GM12864 (cell line): ENCODE measurements at regions not wholly inside any gene's neighbourhood (a gene's known extent, or its start where the extent isn't known, plus 50 kb on each side); places are given as distances from the start of the nearest gene placed in this dataset.

ENCODE experiments used
- DNase-seq: peaks from one replicate; pipeline ENCODE4 v3.0.0-alpha.2; 2011; ENCODE audit warnings: low read depth
- H3K4me3 ChIP-seq: 2 replicates; pipeline ENCODE4 v1.5.1; 2011; ENCODE audit warnings: mild to moderate bottlenecking, low read depth, low read length, control low read depth
- TF ChIP-seq, protein P1 (sequence below): IDR thresholded peaks from 2 replicates; pipeline ENCODE4 v1.5.1; 2011; ENCODE audit warnings: low read depth, mild to moderate bottlenecking, moderate library complexity, low read length, control low read depth, inconsistent platforms; ENCODE audit errors: missing control alignments

DNA sequence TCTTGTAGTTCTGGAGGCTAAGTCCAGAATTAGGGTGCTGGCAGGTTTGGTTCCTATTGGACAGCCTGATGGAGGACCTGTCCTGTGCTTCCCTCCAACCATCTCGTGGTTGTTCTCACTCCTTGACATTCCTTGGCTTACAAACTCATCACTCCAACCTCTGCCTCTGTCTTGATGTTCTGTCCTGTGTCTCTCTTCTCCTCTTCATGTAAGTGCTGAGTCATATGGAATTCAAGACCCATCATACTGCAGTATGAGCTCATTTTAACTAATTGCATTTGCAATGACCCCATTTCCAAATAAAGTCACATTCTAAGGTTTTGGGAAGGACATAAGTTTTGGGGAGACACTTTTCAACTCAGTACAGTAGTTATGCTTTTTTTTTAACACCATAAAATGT lies 374.7 kb downstream of the TRIB2 start:
- TF ChIP-seq, protein P1, sequence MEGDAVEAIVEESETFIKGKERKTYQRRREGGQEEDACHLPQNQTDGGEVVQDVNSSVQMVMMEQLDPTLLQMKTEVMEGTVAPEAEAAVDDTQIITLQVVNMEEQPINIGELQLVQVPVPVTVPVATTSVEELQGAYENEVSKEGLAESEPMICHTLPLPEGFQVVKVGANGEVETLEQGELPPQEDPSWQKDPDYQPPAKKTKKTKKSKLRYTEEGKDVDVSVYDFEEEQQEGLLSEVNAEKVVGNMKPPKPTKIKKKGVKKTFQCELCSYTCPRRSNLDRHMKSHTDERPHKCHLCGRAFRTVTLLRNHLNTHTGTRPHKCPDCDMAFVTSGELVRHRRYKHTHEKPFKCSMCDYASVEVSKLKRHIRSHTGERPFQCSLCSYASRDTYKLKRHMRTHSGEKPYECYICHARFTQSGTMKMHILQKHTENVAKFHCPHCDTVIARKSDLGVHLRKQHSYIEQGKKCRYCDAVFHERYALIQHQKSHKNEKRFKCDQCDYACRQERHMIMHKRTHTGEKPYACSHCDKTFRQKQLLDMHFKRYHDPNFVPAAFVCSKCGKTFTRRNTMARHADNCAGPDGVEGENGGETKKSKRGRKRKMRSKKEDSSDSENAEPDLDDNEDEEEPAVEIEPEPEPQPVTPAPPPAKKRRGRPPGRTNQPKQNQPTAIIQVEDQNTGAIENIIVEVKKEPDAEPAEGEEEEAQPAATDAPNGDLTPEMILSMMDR = no peak
- H3K4me3 ChIP-seq = no peak overlapping the region
- DNase-seq = no peak

DNA sequence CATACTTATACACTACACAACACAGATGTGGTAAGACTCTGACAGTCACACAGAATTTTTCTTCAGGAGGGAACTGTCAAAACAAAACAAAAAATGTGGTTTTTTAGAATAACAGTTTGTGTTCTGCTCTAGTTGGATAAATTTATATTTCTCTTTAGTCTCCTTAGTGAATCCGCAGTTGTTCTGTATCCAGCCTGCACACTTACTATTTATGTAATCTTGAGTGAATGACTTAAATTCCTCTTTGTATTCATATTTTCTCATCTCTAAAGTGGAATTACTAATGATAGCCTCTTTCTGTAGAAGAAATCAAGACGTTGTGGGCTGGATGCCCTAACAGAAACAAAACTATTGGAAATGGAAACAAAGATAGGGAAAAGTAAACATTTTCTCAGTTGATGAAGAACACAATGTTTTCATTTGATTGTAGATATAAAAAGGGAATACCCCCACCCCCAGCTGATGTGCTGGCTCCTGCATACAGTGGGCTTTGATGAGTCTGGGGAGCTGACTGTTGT lies 375.2 kb downstream of the TRIB2 start:
- no peak overlapping the region for H3K4me3 ChIP-seq
- DNase-seq = no peak
- TF ChIP-seq, protein P1 = no peak

DNA sequence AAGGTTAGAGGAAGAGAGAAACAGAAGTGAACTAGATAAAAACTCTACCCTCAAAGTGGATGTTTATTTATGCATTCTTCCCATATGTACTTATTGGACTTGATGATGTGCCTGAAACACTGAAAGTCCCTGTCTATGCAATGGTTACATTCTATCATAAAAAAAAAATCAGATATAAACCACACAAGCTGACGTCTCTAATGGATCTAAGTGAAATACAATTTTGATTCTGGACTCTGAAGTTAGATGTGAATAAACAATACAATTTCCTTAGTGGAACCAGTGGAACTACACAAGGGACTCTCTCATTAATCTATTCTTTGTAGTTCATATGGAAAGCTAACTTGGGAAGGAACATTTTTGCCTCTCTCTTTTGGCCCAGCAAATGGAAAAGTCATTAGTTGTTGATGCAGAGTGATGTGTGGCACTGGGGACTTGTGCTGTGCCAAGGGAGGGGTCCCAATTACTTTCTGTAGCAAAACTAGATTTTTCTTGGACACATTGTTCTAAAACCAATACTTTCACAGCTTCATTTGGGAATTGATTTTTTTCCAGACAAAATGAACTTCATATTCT lies 376.8 kb downstream of the TRIB2 start:
- no peak for DNase-seq
- no peak overlapping the region for H3K4me3 ChIP-seq
- TF ChIP-seq, protein P1 = no peak

DNA sequence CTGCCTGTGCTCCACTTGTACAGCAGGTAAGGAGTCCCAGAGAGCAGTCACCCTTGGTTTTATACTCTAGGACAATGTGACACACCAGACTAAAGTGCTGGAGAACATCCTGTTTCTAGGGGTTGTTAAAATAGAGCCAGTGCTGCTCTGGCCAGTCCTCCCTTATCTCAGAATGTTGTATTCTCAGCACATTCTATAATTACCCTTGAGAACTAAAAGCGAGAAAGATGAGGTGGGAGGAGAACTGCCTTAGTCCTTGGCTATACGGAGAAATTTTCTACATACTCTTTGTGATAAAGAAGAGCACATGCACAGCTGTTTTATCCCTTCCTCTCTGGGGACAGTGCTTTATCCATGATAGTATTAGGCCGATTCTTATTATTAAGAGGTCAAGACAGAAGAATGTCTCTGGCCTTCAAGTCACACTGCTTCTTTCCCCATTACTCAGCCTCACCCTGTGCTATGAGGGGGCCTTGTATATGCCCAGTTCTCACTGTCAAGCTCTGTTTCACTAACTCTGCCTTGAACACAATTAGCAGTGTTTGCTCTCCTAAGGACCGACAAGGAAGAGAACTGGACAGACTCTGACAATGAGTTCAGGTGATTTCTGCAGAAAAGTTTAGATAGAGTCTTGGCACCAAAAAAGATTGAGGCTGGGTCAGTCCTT lies 385.8 kb downstream of the TRIB2 start:
- no peak for DNase-seq
- TF ChIP-seq, protein P1 = no peak
- H3K4me3 ChIP-seq = no peak overlapping the region

DNA sequence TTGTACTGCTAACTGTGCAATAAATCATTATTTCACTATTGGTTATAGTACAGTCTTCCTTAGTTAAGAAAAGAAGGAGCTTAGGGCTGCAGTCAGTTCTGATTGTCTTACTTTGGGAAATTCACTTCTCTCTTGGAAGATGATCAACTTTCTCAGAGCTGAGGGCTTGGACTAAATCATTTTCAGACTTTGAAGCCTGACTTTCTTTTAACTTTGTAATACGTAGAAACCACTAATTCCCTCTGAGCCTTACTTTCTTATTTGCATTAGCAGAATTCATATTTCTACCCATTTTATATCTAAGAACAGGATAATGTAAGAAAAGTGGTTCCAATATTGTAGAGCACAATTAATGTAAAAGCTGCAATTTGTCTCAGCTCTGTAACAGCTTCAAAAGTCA lies 386.4 kb downstream of the TRIB2 start:
- DNase-seq = no peak
- TF ChIP-seq, protein P1 = no peak
- H3K4me3 ChIP-seq = no peak overlapping the region

DNA sequence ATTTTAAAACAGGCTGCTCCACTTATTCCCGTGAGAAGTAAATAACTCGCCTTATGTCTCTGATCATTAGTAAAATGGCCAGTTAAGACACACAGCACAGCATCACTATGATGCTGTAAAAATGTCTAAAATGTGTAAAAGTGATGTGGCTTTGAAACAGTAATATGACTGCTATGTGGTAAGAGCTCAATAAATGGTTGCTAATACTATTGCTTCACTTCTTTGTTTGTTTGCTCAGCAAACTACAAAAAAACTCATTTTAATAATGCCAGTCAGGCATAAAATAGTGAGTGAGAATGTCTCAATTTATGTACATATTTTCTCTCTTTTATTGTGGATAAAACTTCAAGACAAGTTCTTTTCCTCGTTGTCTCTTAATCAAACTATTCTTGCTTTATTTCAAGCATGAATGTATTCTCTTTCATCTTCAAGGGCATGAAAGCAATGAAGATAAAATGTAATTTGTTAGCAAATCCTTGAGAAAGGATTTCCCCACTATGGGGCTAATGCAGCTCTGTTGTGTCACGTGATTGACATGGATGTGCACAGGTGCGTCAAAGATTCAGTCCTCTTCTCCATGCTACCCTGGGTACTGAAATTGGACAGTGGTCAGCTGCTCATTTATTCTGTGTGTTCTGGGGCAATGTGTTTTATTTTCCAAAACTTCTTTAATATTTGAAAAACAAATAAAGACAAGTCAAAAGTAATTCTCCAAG lies 387.2 kb downstream of the TRIB2 start:
- TF ChIP-seq, protein P1 = no peak
- no peak for DNase-seq
- H3K4me3 ChIP-seq = no peak overlapping the region
